ENCODE measurements at regions not wholly inside any gene's neighbourhood (a gene's known extent, or its start where the extent isn't known, plus 50 kb on each side); places are given as distances from the start of the nearest gene placed in this dataset.

- POLR2A ChIA-PET (ENCODE audit: low non-redundant PET), result no interaction called here
- no peaks in the 10 kb centered on the region for H3K27me3 ChIP-seq (replicated peaks; ENCODE audit: insufficient read depth, low read depth, low read length, poor library complexity)
- no peak overlapping the region for H3K27ac ChIP-seq (ENCODE audit: low read depth, low read length, poor library complexity, severe bottlenecking)
Measured at GRCh38 chr4:106422766-106423165, 54.2 kb upstream of the GIMD1 start.

GRCh38 chr4:106421441-106422296, 53.1 kb upstream of the GIMD1 start:
- Histone ChIP-seq H3K4me1 (ENCODE audit: insufficient read depth, low read length, poor library complexity, severe bottlenecking) (no peaks in the 10 kb centered on the region), H3K4me3 (ENCODE audit: low read depth, low read length, poor library complexity, severe bottlenecking) (no peak overlapping the region), H3K27ac (ENCODE audit: low read depth, low read length, poor library complexity, severe bottlenecking) (no peak overlapping the region), H3K9me3 (ENCODE audit: low read depth, low read length, poor library complexity, severe bottlenecking) (no peaks in the 10 kb centered on the region), H3K27me3 (replicated peaks; ENCODE audit: insufficient read depth, low read depth, low read length, poor library complexity) (no peaks in the 10 kb centered on the region), H3K36me3 (ENCODE audit: insufficient read depth, low read length, poor library complexity, severe bottlenecking) (no peaks in the 10 kb centered on the region)
- CTCF ChIA-PET, result no interaction called here
- POLR2A ChIA-PET (ENCODE audit: low non-redundant PET), result no interaction called here
- BruUV-seq (replicated peaks), result no TSS peak
- TF ChIP-seq EZH2 (IDR thresholded peaks at IDR 0.05; ENCODE audit: borderline replicate concordance, low read depth, low read length, poor library complexity, severe bottlenecking) (no peak), CTCF (conservative IDR thresholded peaks at IDR 0.05; ENCODE audit: low read depth, low read length) (no peak)
- no peak for DNase-seq (ENCODE audit: low spot score)
- intact Hi-C loops (cut with micrococcal nuclease; ENCODE audit: unreplicated experiment), result no loop called here

More at GRCh38 chr4:106422766-106423165, 54.2 kb upstream of the GIMD1 start:
- Histone ChIP-seq H3K4me3 (ENCODE audit: low read depth, low read length, poor library complexity, severe bottlenecking) (no peak overlapping the region), H3K4me1 (ENCODE audit: insufficient read depth, low read length, poor library complexity, severe bottlenecking) (no peaks in the 10 kb centered on the region), H3K36me3 (ENCODE audit: insufficient read depth, low read length, poor library complexity, severe bottlenecking) (no peaks in the 10 kb centered on the region), H3K9me3 (ENCODE audit: low read depth, low read length, poor library complexity, severe bottlenecking) (no peaks in the 10 kb centered on the region)
- CTCF ChIA-PET, result no interaction called here
- no TSS peak for BruUV-seq (replicated peaks)
- intact Hi-C loops (cut with micrococcal nuclease; ENCODE audit: unreplicated experiment), result no loop called here
- no peak for DNase-seq (ENCODE audit: low spot score)
- TF ChIP-seq EZH2 (IDR thresholded peaks at IDR 0.05; ENCODE audit: borderline replicate concordance, low read depth, low read length, poor library complexity, severe bottlenecking) (no peak), CTCF (conservative IDR thresholded peaks at IDR 0.05; ENCODE audit: low read depth, low read length) (no peak)

- intact Hi-C loops (cut with micrococcal nuclease; ENCODE audit: unreplicated experiment), result no loop called here
- CTCF ChIA-PET, result no interaction called here
Measured at GRCh38 chr4:106418444-106418843, 49.9 kb upstream of the GIMD1 start.

More at GRCh38 chr4:106418444-106418843, 49.9 kb upstream of the GIMD1 start:
- Histone ChIP-seq H3K9me3 (ENCODE audit: low read depth, low read length, poor library complexity, severe bottlenecking) (no peaks in the 10 kb centered on the region), H3K27me3 (replicated peaks; ENCODE audit: insufficient read depth, low read depth, low read length, poor library complexity) (no peaks in the 10 kb centered on the region), H3K36me3 (ENCODE audit: insufficient read depth, low read length, poor library complexity, severe bottlenecking) (no peaks in the 10 kb centered on the region), H3K27ac (ENCODE audit: low read depth, low read length, poor library complexity, severe bottlenecking) (no peak overlapping the region), H3K4me1 (ENCODE audit: insufficient read depth, low read length, poor library complexity, severe bottlenecking) (no peaks in the 10 kb centered on the region), H3K4me3 (ENCODE audit: low read depth, low read length, poor library complexity, severe bottlenecking) (no peak overlapping the region)
- POLR2A ChIA-PET (ENCODE audit: low non-redundant PET), result no interaction called here
- no TSS peak for BruUV-seq (replicated peaks)
- DNase-seq (ENCODE audit: low spot score), result no peak
- no peak for TF ChIP-seq EZH2 (IDR thresholded peaks at IDR 0.05; ENCODE audit: borderline replicate concordance, low read depth, low read length, poor library complexity, severe bottlenecking)
- TF ChIP-seq CTCF (conservative IDR thresholded peaks at IDR 0.05; ENCODE audit: low read depth, low read length), result no peak
